Activated T-cell treated with anti-CD3 and anti-CD28 coated beads, Interleukin-2, amount 50 U/mL, for 72 hours (primary cell): ENCODE measurements at regions not wholly inside any gene's neighbourhood (a gene's known extent, or its start where the extent isn't known, plus 50 kb on each side); places are given as distances from the start of the nearest gene placed in this dataset.
"Not testable (repeated sequence)": the region's sequence is repeated elsewhere in the genome, so short reads cannot be mapped to it uniquely, and the experiment has no call there.

ENCODE experiments used
- ATAC-seq, 2 donors: fragments of 150-1000 bp; cut with Tn5 transposase; replicated peaks in 1 of 2; 2 replicates each; pipeline ENCODE4 v1.10.0; 2021; ENCODE audit warnings: moderate library complexity in 2 of 2, mild to moderate bottlenecking in 1 of 2
- DNase-seq, 2 donors: peaks; one replicate each; pipeline ENCODE4 v3.0.0; 2021 to 2022; ENCODE audit warnings: mixed read lengths in 1 of 2
- H3K27ac Mint-ChIP-seq: one replicate; pipeline ENCODE4 v1.8.0; 2022; ENCODE audit warnings: mild to moderate bottlenecking, moderate library complexity, mixed read lengths
- H3K27me3 Mint-ChIP-seq: one replicate; pipeline ENCODE4 v1.8.0; 2022; ENCODE audit warnings: low read depth, mixed read lengths
- H3K36me3 Mint-ChIP-seq, 2 donors: one replicate each; pipeline ENCODE4 v1.8.0; 2022; ENCODE audit warnings: mixed read lengths in 2 of 2, mild to moderate bottlenecking in 1 of 2; ENCODE audit not compliant: insufficient read depth in 2 of 2
- H3K4me1 Mint-ChIP-seq: one replicate; pipeline ENCODE4 v1.8.0; 2022; ENCODE audit warnings: low read depth, mixed read lengths
- H3K4me3 Mint-ChIP-seq, 2 donors: one replicate each; pipeline ENCODE4 v1.8.0; 2022; ENCODE audit warnings: mild to moderate bottlenecking in 2 of 2, mixed read lengths in 2 of 2, moderate library complexity in 2 of 2
- H3K9me3 Mint-ChIP-seq, 2 donors: one replicate each; pipeline ENCODE4 v1.8.0; 2022; ENCODE audit warnings: mixed read lengths in 2 of 2

DNA sequence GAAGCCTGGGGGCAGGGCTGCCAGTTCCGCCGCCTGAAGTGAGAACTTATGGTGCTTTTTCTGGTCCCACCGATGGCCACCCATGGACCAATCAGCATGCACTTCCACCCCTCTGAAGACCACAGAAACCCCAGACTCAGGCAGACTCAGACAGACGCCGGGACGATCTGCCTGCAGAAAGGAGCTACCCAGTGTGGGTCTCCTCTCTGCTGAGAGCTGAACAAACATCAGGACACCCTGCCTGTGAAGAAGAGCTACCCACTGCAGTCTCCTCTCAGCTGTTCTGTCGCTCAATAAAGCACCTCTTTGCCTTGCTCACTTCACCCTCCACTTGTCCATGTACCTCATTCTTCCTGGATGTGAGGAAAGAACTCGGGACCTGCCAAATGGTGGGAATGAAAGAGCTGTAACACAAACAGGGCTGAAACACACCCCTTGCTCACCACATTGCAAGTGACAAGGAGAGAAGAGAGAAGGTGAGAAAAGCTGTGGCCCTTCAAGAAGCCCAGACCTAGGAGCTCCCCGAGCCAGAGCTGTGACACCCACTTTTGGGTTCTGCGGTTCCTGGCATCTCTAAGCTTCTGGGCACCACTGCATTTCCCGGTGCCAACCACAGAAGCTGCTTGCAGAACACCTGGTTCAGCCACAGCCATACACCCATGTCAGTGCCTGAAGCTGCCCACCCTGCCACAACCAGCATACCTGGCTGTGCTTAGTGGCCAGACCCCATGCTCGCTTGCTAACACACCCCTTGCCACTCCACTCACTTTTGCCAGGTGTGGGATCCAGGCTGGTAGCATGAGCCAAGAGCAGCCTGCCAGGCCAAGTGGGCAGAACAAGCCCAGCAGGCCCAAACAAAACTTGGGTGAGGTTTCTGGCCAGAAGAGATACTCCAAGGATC, 114.3 kb upstream of the TSLP start:
- H3K27ac Mint-ChIP-seq: no peak overlapping the region
- no peak overlapping the region for H3K4me3 Mint-ChIP-seq
- ATAC-seq: no peak
- H3K4me1 Mint-ChIP-seq: no peaks in the 10 kb centered on the region
- H3K9me3 Mint-ChIP-seq: peaks cover 4 to 8% of the 10 kb centered on the region in 2 donors
- H3K36me3 Mint-ChIP-seq: no peaks in the 10 kb centered on the region
- no peak for DNase-seq
- H3K27me3 Mint-ChIP-seq: no peaks in the 10 kb centered on the region

DNA sequence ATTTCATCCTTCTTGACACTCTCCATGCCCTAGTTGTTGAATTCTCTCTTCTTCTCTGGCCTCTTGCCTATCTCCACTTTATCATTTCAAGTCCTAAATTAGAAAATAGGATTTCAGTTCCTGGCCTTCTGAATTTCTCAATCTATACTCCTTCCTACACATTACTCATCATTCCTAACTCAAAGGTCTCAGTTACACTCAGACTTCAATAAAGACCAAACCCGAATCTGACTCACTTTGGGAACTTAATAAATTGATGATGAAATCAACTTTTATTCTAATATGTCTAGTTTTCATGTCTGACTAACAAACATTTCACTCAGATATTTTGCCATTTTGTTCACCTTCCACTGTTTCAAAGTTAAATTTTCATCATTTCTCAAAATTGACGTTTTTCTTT, 113.6 kb upstream of the TSLP start:
- Mint-ChIP-seq H3K27me3 (no peaks in the 10 kb centered on the region), H3K27ac (no peak overlapping the region)

DNA sequence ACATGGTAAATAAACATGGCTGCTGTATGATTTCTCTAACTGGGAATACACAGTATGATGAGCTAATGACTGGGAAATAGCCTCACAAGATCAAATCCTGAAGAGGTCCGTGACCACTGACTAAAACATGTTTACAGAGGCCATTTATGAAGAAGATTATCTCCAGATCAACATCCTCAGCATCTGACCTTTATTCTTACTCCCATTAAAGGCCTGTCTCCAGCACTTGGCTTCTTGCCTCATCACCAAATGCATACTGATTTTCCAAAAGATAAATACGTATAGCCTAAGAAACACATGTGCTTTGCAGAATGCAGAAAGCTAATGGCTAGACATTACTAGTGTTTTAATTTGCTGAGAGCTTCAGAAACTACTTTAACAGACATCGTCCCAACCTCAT, 108.0 kb upstream of the TSLP start:
- Mint-ChIP-seq H3K4me3 (no peak overlapping the region), H3K27me3 (no peaks in the 10 kb centered on the region), H3K4me1 (no peaks in the 10 kb centered on the region), H3K36me3 (peaks cover 0 to 1% of the 10 kb centered on the region in 2 donors), H3K27ac (no peak overlapping the region), H3K9me3 (peaks cover 4% of the 10 kb centered on the region in 2 donors)
- ATAC-seq (no peak), DNase-seq (no peak)

More for the DNA sequence above, 113.6 kb upstream of the TSLP start:
- no peak for DNase-seq
- H3K9me3 Mint-ChIP-seq: peaks cover 4 to 8% of the 10 kb centered on the region in 2 donors
- ATAC-seq: no peak
- no peaks in the 10 kb centered on the region for H3K36me3 Mint-ChIP-seq
- no peaks in the 10 kb centered on the region for H3K4me1 Mint-ChIP-seq
- H3K4me3 Mint-ChIP-seq: no peak overlapping the region

DNA sequence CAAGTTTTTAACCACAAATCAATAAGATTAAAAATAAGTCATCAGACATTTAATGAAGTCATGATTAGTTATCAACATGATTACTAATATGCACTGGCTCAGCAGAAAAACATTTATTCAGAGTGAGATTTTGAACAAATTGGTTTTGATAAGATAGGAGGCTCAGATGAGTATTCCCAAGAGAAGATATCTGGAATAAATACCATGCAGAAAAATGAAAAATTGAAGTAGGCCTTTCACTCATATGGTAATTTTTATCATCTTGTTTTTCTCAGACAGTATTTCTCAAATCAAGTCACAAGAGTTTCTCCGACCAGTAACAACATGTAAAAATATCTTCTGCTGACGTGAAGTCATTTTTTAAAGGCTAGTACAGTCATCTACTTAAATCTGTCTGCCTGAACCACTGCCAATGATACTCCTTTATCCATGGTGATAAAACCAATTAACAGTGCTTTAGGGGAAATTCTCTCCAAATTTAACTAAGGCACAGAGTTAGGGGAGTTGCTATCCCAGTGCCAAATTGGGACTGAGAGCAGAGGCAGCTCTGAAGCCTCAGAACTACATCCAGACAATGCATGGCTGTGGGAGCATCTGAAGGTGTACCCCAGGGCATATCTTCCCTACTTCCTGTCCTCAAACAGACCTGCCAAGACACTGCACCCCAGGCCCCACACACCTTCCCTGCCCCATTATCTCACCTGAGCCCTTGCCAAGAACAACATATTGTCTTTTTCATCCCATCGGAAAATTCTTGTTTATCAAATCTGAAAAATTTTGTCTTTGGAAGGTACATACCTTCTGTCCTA, 105.5 kb upstream of the TSLP start:
- Mint-ChIP-seq H3K36me3 (peaks cover 0 to 1% of the 10 kb centered on the region in 2 donors), H3K4me3 (no peak overlapping the region), H3K27me3 (peaks cover 6% of the 10 kb centered on the region), H3K4me1 (no peaks in the 10 kb centered on the region), H3K27ac (no peak overlapping the region), H3K9me3 (peaks cover 0 to 2% of the 10 kb centered on the region in 2 donors)
- no peak for DNase-seq
- ATAC-seq: no peak

DNA sequence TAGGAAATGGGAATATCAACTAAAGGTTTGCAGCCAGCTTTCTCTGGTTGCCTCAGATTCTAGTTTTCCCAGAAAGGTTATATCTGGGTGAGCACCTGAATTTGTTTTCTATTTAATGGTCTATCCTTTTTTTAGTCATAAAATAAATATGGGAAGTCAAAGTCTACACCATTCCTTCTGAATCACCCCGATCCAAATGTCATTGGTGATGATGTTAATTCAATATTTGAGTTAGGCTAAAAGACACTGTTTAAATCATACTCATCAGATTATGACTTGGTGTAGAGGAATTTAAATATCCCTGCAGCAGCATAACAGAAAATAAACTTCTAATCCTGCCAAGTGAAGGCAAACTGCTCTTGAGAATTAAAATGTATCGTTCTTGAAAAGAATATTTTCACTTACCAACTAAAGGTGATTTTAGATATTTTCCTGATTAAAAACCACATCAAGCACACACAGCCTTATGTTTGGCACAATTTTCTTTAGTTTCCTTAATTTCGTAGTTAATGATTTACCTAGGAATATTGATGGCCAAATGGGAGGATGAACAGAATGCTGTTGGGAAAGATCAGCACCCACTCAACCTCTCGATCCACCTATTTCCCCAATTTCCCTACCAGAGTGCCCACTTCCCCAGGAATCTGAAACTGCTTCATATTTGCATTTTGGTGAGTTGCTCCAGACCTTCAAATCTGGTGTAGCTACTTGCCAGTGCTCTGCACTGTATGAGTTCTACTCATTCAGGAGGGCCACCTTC, 103.1 kb upstream of the TSLP start:
- Mint-ChIP-seq H3K36me3 (peaks cover 0 to 1% of the 10 kb centered on the region in 2 donors), H3K4me1 (no peaks in the 10 kb centered on the region), H3K4me3 (no peak overlapping the region), H3K27ac (no peak overlapping the region), H3K27me3 (peaks cover 6% of the 10 kb centered on the region), H3K9me3 (no peaks in the 10 kb centered on the region)
- ATAC-seq (no peak), DNase-seq (no peak)

DNA sequence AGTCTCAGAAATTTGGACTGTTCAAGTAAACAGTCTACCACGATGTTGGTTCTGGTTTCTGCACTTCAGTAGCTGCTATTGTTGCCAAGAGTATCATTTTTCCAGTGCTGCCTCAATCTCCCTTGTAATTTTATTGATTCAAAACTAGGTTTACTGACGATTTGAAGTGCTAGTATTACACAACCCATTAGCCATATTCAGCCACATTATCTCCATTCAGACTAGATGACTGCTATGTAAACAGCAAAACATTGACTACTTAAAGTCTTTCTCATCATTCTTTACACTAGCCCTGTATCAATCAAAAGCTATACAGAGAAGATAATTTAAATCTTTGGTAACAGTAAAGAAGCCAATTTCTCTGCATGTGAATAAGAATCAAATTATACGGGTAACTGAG, 102.0 kb upstream of the TSLP start:
- DNase-seq: no peak
- no peak for ATAC-seq
- peaks cover 6% of the 10 kb centered on the region for H3K27me3 Mint-ChIP-seq
- H3K9me3 Mint-ChIP-seq: no peaks in the 10 kb centered on the region
- H3K27ac Mint-ChIP-seq: no peak overlapping the region
- H3K4me1 Mint-ChIP-seq: no peaks in the 10 kb centered on the region
- no peak overlapping the region for H3K4me3 Mint-ChIP-seq
- H3K36me3 Mint-ChIP-seq: no peaks in the 10 kb centered on the region

DNA sequence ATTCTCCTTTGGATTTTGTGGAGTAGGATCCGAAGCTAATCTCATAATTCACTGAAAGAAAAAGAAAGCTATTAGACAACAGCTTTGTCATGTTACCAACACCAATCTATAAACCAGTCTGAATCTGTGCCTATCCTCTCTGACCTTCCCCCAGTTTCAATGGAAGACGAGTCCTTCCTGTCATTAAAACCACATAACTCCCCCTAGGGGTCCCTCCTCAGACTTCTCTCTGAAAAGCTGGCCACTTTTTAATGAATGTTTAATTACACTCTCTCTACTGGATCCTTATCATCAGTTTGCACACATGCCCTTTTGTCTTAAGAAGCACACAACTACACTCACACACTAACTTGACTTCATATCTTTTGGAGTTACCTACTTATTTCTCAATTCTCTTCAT, 98.0 kb upstream of the TSLP start:
- DNase-seq (no peak), ATAC-seq (no peak)
- Mint-ChIP-seq H3K27me3 (peaks cover 6% of the 10 kb centered on the region), H3K9me3 (peaks cover 0 to 5% of the 10 kb centered on the region in 2 donors), H3K4me1 (no peaks in the 10 kb centered on the region), H3K27ac (no peak overlapping the region), H3K36me3 (no peaks in the 10 kb centered on the region), H3K4me3 (no peak overlapping the region)

DNA sequence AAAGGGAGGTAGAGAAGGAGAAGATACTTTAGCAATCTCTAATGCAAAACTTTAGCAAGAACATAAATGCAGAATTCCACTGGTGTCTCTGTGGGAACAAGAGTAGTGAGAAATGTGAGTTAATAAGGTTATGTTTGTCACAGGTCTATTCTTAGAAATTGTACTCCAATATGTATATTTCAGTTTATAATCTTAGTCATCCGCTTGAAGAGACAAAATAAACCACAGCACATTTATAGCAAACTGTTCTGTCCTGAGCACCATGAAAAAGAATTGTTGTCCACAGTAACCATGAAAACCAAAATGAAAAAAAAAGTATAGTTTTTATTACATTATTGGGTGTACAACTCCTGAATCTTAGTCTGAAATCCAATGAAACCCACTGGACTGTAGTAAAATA, 93.6 kb upstream of the TSLP start:
- Mint-ChIP-seq H3K36me3 (no peaks in the 10 kb centered on the region), H3K27ac (no peak overlapping the region)

DNA sequence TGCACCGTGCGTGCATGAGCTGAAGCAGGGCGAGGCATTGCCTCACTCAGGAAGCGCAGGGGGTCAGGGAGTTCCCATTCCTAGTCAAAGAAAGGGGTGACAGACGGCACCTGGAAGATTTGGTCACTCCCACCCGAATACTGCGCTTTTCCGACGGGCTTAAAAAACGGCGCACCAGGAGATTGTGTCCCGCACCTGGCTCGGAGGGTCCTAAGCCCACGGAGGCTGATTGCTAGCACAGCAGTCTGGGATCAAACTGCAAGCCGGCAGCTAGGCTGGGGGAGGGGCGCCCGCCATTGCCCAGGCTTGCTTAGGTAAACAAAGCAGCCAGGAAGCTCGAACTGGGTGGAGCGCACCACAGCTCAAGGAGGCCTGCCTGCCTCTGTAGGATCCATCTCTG, 85.6 kb upstream of the TSLP start:
- not testable (repeated sequence) for H3K36me3 Mint-ChIP-seq, H3K27me3 Mint-ChIP-seq, H3K27ac Mint-ChIP-seq, H3K9me3 Mint-ChIP-seq, H3K4me1 Mint-ChIP-seq, DNase-seq, H3K4me3 Mint-ChIP-seq, ATAC-seq

More for the DNA sequence above, 93.6 kb upstream of the TSLP start:
- no peak overlapping the region for H3K4me3 Mint-ChIP-seq
- DNase-seq: no peak
- no peaks in the 10 kb centered on the region for H3K4me1 Mint-ChIP-seq
- H3K9me3 Mint-ChIP-seq: peaks cover 6% of the 10 kb centered on the region in 2 donors
- H3K27me3 Mint-ChIP-seq: no peaks in the 10 kb centered on the region
- no peak for ATAC-seq

DNA sequence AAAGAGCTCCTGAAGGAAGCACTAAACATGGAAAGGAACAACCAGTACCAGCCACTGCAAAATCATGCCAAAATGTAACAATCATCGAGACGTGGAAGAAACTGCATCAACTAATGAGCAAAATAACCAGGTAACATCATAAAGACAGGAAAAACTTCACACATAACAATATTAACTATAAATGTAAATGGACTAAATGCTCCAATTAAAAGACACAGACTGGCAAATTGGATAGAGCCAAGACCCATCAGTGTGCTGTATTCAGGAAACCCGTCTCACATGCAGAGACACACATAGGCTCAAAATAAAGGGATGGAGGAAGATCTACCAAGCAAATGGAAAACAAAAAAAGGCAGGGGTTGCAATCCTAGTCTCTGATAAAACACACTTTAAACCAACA, 83.9 kb upstream of the TSLP start:
- not testable (repeated sequence) for H3K4me3 Mint-ChIP-seq, H3K27me3 Mint-ChIP-seq, ATAC-seq, DNase-seq, H3K36me3 Mint-ChIP-seq, H3K4me1 Mint-ChIP-seq, H3K27ac Mint-ChIP-seq, H3K9me3 Mint-ChIP-seq

DNA sequence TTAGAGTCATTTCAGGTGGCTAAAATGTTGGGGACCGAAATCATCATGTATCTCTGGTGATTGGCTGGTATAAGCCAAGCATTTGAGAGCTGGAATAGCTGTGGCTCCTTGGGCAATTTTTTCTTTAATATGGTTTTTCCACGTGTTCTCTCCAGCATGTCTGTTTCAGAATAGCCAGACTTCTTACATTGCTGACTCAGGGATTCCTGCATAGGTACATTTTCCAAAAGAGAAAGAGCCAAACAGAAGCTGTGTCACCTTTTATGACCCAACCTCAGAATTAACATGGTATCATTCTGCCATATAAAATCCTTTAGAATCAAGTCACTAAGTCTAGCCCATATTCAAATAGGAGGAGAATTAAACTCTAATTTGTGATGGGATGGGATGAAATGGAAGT, 74.8 kb upstream of the TSLP start:
- no peak overlapping the region for H3K4me3 Mint-ChIP-seq
- no peaks in the 10 kb centered on the region for H3K4me1 Mint-ChIP-seq
- no peaks in the 10 kb centered on the region for H3K36me3 Mint-ChIP-seq
- ATAC-seq (no peak), DNase-seq (no peak)
- peaks cover 3 to 7% of the 10 kb centered on the region in 2 donors for H3K9me3 Mint-ChIP-seq
- H3K27ac Mint-ChIP-seq: no peak overlapping the region
- peaks cover 26% of the 10 kb centered on the region for H3K27me3 Mint-ChIP-seq

DNA sequence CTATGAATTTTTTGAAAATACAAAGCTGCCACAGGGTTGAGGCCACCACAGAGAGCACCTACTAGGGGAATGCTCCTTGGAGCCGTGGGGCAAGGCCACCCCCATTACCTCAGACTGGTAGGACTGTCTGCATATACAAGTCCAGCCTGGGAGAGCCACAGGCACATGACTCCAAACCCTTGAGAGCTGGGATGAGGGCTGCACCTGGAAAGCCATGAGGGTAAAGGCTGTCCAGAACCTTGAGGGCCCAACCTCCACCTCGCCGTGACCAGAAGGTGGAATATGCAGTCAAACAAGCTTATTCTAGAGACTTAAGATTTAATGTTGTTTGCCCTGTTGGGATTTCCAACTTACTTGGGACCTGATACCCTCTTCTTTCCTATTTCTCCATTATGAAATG, 69.5 kb upstream of the TSLP start:
- DNase-seq (no peak), ATAC-seq (no peak)
- H3K36me3 Mint-ChIP-seq: no peaks in the 10 kb centered on the region
- H3K9me3 Mint-ChIP-seq: peaks cover 0 to 4% of the 10 kb centered on the region in 2 donors
- peaks cover 21% of the 10 kb centered on the region for H3K27me3 Mint-ChIP-seq
- H3K27ac Mint-ChIP-seq: no peak overlapping the region
- no peaks in the 10 kb centered on the region for H3K4me1 Mint-ChIP-seq
- H3K4me3 Mint-ChIP-seq: no peak overlapping the region

DNA sequence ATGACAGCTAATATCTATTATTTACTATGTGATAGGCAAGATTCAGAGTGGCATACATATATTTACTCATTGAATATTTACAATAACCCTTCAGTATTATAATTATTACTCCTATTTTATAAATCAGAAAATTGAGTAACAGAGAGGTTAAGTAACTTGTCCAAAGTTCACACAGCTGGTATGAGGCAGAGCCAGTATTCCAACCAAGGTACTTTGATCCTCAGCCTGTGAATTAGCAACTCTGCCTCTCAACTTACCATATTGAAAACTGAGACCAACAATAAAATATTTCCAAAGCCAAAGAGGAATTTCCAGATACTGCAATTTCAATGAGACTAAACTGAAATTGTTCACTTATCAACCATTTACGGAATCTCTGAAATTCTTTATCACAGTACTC, 67.9 kb upstream of the TSLP start:
- Mint-ChIP-seq H3K9me3 (peaks cover 0 to 4% of the 10 kb centered on the region in 2 donors), H3K27me3 (peaks cover 17% of the 10 kb centered on the region), H3K36me3 (no peaks in the 10 kb centered on the region), H3K4me1 (no peaks in the 10 kb centered on the region), H3K27ac (no peak overlapping the region), H3K4me3 (no peak overlapping the region)
- ATAC-seq: no peak
- DNase-seq: no peak
